HG02763 (cell line): ENCODE measurements at regions not wholly inside any gene's neighbourhood (a gene's known extent, or its start where the extent isn't known, plus 50 kb on each side); places are given as distances from the start of the nearest gene placed in this dataset.

Source experiments
- ATAC-seq: cut with Tn5 transposase; IDR thresholded peaks from one replicate; pipeline ENCODE4 v1.9.1; 2021; ENCODE audit warnings: mild to moderate bottlenecking, moderate library complexity; ENCODE audit not compliant: unreplicated experiment

DNA sequence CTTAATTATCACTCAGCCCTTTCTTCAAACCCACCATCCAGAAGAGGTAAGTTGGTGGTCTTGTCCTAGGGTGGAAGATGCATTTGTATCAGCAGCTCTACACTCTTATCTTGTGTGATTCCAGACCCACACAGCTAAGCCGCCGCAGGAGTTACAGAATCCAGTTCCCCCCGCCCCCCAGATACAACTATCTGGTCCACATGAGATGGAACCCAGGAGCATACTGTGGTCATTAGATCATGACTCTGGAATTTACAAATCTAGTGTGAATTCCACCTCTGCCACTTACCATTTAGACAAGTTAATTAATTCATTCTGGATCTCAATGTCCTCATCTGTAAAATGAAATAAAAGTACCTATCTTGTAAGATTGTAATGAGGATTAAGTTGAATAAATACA is 486.4 kb downstream of the BCL11A start:
- no peak for ATAC-seq

DNA sequence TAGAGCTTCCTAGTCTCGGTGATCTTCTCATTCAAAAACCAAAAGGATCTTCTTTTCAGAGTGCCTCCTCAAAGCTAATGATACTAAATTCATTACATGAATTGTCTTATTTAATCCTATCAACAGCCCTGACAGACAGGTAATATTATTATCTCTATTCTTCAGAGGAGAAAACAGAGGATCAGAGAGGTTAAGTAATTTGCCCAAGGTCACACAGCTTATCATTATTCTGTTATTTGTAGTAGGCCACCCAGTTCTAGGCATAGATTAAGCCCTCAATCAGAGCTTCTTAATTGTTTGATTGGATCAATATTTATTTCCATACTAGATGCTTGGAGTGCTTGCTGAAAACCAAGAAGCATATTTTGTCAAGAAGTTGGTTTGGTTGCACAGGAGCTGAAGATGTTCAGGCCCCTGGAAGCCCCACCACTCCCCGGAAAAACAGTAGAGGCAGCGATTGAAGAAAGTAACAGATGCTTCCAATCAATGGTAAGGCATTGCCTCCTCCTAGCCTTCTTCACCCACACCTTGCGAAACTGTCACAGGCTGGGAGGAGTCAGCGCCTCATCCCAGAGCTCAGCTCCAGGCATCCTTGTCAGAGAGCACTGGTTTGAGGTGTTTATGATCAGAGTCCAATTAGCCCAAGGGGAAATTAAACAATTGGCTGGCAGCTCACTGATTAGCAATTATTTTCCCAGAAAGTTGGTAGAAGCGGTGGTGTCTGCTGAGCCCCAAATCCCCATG is 487.2 kb downstream of the BCL11A start:
- ATAC-seq: no peak

GRCh38 chr2:60064687-60065389 is 488.6 kb downstream of the BCL11A start:
- no peak for ATAC-seq

- no peak for ATAC-seq
Observed at GRCh38 chr2:60058781-60059180, 494.7 kb downstream of the BCL11A start.

- no peak for ATAC-seq
Observed at GRCh38 chr2:60054571-60055340, 498.7 kb downstream of the BCL11A start.

DNA sequence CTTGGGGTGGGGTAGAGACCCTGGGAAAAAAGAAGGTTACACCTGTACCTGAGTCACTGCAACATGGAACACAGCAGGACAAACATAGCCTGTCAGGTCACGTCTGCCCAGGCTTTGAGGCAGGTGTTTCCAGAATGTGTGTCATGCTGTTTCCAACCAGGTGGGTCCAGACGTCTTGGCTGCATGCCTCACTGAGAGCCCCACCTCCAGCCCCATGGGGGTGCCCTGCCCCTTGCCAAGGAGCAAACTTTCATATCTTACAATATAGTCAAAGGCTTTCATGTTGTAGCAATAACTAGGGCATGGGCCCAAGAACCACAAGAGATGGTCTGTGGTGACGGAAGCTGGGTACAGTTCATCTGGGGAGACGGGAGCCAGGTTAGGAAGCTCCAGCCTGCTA is 499.7 kb downstream of the BCL11A start:
- ATAC-seq: no peak

- ATAC-seq: no peak
Observed at GRCh38 chr2:60052601-60053000, 500.9 kb downstream of the BCL11A start.

DNA sequence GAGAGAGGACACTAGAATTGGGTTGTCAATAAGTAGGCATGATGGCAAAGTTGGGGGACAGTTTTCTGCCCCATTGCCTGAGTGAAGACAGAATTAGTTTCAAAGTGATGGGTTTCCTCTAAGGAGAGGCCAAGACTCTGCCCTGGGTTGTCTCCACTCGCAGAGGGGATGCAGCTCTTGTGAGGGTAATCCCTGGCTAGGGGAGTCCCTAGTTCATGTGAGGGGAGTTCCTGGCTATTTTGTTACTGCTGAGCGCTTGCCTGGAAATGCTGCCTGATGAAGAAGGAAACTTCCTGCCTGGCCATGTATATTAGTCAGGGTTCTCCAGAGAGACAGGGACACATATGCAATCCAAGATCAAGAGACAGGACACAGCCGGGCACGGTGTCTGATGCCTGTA is 501.5 kb downstream of the BCL11A start:
- ATAC-seq: no peak

- ATAC-seq: no peak
Observed at GRCh38 chr2:60047944-60048525, 505.4 kb downstream of the BCL11A start.

DNA sequence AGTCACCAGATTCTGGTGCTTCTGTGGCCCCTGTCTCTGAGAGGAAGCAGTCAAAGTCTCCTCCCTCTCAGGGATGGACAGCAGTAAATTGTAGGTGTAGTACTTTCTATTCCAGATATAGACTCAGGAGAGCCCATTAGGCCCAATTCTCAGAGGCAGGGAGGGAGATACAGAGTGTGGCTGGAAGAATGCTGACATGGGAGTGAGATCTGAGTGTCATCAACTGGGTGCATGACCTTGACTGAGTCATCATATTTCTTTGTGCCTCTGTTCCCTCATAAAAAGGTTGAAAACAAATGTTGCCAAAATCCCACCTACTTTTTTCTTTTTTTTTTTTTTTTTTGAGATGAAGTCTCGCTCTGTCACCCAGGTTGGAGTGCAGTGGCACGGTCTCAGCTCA is 506.1 kb downstream of the BCL11A start:
- ATAC-seq: no peak

DNA sequence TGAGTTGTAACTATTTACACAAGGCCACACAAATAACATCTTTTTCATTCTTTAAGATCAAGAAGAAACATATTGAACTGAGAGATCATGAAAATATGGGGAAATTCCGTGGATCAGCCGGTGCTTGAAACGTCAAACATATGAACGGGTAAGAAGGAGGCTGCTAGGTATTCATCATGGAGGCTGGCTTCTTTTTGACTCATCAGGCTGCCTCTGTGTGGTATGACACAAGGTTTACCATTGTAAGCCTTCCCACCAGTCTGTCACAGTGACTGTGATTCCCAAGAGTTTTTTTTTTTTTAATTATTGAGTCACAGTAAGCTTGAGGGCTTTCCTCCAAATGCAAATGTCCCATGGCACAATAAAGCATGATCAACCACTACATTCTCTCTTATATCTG is 506.9 kb downstream of the BCL11A start:
- no peak for ATAC-seq

GRCh38 chr2:60045456-60045855 is 508.0 kb downstream of the BCL11A start:
- no peak for ATAC-seq

- no peak for ATAC-seq
Observed at GRCh38 chr2:60044484-60044883, 509.0 kb downstream of the BCL11A start.

DNA sequence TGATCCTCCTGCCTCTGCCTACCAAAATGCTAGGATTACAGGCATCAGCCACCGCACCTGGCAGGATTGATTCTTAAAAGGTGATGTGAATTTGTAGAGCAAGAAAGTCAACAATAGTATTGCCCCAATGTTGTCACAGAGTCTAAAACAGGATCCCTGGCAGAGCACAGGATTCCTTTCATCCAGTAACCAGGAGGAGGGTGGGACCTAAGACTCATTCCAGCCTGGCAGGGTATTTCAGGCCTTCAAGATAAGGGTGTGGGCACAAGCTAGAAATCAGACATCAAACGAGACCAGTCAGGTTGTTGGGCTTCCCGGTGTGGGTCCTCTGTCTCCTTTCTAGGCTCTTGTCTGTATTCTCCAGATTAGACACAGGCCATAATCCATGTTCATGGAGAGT is 511.4 kb downstream of the BCL11A start:
- no peak for ATAC-seq

- no peak for ATAC-seq
Observed at GRCh38 chr2:60033325-60033724, 520.1 kb downstream of the BCL11A start.

- no peak for ATAC-seq
Observed at GRCh38 chr2:60029566-60029883, 523.9 kb downstream of the BCL11A start.

DNA sequence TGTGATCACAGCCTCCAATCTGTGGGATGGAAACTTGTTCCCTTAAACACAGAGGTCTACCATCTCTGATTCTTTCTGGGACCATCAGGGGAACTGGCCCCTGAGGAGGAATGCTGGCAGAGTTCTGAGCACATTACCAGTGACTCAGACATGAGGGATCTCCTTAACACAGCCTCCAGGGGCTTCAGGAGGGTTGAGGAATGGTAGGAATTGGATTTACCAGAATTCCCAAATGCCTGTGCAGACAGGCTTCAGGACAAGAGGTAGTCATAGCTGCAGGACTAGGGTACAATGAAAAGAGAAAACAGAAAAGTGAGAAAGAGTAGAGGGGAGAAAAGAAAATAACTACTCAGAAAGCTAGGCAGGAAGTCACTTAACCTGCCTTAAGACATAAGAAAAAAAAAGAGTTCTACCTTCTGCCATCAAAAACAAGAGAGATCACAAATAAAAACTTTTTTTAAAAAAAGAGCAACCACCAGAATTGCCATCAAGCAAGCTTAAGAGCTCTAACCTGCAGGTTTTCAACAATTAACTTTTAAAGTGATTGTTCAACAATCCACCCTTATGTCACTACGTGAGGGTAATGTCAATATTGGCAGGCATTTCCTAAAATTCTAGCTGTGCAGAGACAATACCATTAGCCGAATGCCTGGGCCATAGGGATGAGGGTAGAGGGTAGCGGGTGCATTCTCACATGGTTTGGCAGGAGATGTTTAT is 524.4 kb downstream of the BCL11A start:
- no peak for ATAC-seq

DNA sequence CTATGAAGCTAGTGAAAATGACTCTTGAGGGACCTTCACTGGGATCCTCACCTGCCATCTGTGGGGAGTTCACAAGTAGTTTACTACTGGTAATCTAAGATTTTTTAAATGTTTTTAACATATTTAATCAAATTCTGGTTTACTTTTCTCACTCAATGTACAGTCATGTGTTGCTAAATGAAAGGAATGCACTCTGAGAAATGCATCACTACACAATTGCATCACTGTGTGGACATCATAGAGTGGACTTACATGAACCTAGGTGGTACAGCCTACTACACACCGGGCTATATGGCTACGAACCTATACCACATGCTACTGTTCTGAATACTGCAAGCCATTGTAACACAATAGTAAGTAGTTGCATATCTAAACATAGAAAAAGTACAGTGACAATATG is 528.0 kb downstream of the BCL11A start:
- ATAC-seq: no peak

DNA sequence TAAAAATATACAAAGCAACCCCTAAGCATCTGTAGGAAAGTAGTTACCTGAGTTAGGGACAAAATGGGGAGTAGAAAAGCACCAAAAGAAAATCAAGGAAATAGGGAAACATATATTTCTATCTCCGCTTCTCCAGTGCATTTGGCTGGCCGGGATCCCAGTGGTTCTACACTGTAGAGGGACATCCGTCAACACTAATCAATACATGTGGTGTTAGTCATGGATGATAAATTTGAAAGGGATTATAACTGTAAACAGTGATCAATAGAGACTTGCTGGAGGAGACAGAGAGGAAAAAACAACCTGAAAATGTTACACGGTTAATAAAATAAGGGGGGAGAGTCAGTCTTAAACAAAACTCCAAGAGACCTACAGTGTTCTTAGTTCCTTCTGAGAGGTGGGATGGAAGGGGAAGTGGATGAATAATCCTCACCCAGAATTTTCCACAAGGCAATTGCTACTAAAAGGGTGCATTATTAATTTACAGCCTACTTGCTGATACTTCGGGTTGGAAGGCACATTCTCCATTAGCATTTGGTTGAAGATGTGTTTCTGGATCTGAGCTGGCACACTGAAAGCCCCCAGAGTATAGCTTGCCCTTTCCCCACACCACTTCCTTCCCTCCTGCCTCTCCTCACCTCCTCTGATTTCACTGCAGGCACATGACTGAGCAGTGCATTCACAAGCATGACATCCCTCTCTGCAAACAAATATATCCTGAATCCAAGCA is 530.0 kb downstream of the BCL11A start:
- ATAC-seq: no peak

GRCh38 chr2:60007671-60008070 is 545.8 kb downstream of the BCL11A start:
- ATAC-seq: no peak
